SK-N-SH (cell line): ENCODE measurements at regions not wholly inside any gene's neighbourhood (a gene's known extent, or its start where the extent isn't known, plus 50 kb on each side); places are given as distances from the start of the nearest gene placed in this dataset.

Experiments used
- CTCF ChIA-PET: fragments of 300-600, 350-600 bp; formaldehyde crosslinking; extraction: SDS; loops from one replicate; lab custom pipeline; 2021; lab: Yijun Ruan, JAX
- POLR2A ChIA-PET: fragments of 350-600 bp; sonication (Branson Sonifier 250); formaldehyde crosslinking; extraction: SDS; loops from one replicate; lab custom pipeline; 2020; ENCODE audit warnings: antibody characterized with exemption, inconsistent platforms; lab: Yijun Ruan, JAX
- DNase-seq: peaks from one replicate; pipeline ENCODE4 v3.0.0; 2012
- H2AFZ ChIP-seq: fragments of 200-600 bp; sonication (generic); 2 replicates; pipeline ENCODE4 v1.8.1; 2016; ENCODE audit warnings: antibody characterized with exemption, mild to moderate bottlenecking, low read depth
- H3F3A ChIP-seq: fragments of 200-600 bp; sonication (generic); replicated peaks from 2 replicates; pipeline ENCODE3; 2016; ENCODE audit warnings: antibody characterized with exemption, mild to moderate bottlenecking; ENCODE audit not compliant: insufficient read depth
- H3K27ac ChIP-seq, 2 experiments: fragments of 200-500 bp in 1 of 2; fragments of 200-600 bp in 1 of 2; sonication (Bioruptor generic) in 1 of 2; sonication (generic), shearing (Covaris generic) in 1 of 2; 2 replicates each; pipeline versions ENCODE4 v1.5.1 to v1.6.1; 2014 to 2016; ENCODE audit warnings: low read depth in 2 of 2, inconsistent platforms in 1 of 2, low read length in 1 of 2, mild to moderate bottlenecking in 1 of 2, mixed read lengths in 1 of 2
- H3K27me3 ChIP-seq: fragments of 200-600 bp; sonication (generic), shearing (Covaris generic); 2 replicates; pipeline ENCODE4 v1.6.1; 2016; ENCODE audit warnings: mixed run types; ENCODE audit not compliant: insufficient read depth
- H3K36me3 ChIP-seq, 2 experiments: fragments of 200-500 bp in 1 of 2; fragments of 200-600 bp in 1 of 2; sonication (Bioruptor generic) in 1 of 2; sonication (generic) in 1 of 2; replicated peaks in 1 of 2; 2 replicates each; pipeline versions ENCODE3 to v1.5.1; 2014 to 2016; ENCODE audit warnings: low read length in 1 of 2, mild to moderate bottlenecking in 1 of 2; ENCODE audit not compliant: insufficient read depth in 2 of 2, control insufficient read depth in 1 of 2
- H3K4me1 ChIP-seq, 2 experiments: fragments of 200-500 bp in 1 of 2; fragments of 200-600 bp in 1 of 2; sonication (Bioruptor generic) in 1 of 2; sonication (generic), shearing (Covaris generic) in 1 of 2; 2 replicates each; pipeline versions ENCODE4 v1.5.1 to v1.6.1; 2014 to 2016; ENCODE audit warnings: low read depth in 1 of 2, low read length in 1 of 2, mixed run types in 1 of 2; ENCODE audit not compliant: insufficient read depth in 2 of 2, control insufficient read depth in 1 of 2
- H3K4me2 ChIP-seq: fragments of 200-600 bp; sonication (generic), shearing (Covaris generic); 2 replicates; pipeline ENCODE4 v1.6.1; 2017; ENCODE audit warnings: mixed run types
- H3K4me3 ChIP-seq, 2 experiments: fragments of 200-500 bp in 1 of 2; fragments of 200-600 bp in 1 of 2; sonication (Bioruptor generic) in 1 of 2; sonication (generic), shearing (Covaris generic) in 1 of 2; 2 replicates each; pipeline versions ENCODE4 v1.5.1 to v1.8.1; 2014 to 2016; ENCODE audit warnings: low read depth in 2 of 2, inconsistent platforms in 1 of 2, low read length in 1 of 2, mild to moderate bottlenecking in 1 of 2, mixed read lengths in 1 of 2, moderate library complexity in 1 of 2
- H3K79me2 ChIP-seq: fragments of 200-600 bp; sonication (generic); 2 replicates; pipeline ENCODE4 v1.8.1; 2017; ENCODE audit warnings: mild to moderate bottlenecking; ENCODE audit not compliant: insufficient read depth
- H3K9ac ChIP-seq: fragments of 200-600 bp; sonication (generic); 2 replicates; pipeline ENCODE4 v1.6.1; 2017; ENCODE audit warnings: mixed run types
- H3K9me2 ChIP-seq: fragments of 200-600 bp; sonication (generic); 2 replicates; pipeline ENCODE4 v1.6.1; 2017; ENCODE audit warnings: mixed run types
- H3K9me3 ChIP-seq: fragments of 200-600 bp; sonication (generic); 2 replicates; pipeline ENCODE4 v1.6.1; 2017; ENCODE audit warnings: mixed run types, mild to moderate bottlenecking, moderate library complexity
- H4K20me1 ChIP-seq: fragments of 200-600 bp; sonication (generic); 2 replicates; pipeline ENCODE4 v1.6.1; 2017; ENCODE audit warnings: mild to moderate bottlenecking, mixed run types; ENCODE audit not compliant: insufficient read depth
- FOXJ3 ChIP-seq: sonication (generic); formaldehyde crosslinking; IDR thresholded peaks from 2 replicates; pipeline ENCODE4 v1.5.1; 2020; ENCODE audit warnings: mild to moderate bottlenecking, missing genetic modification reagents
- FOXM1 ChIP-seq: IDR thresholded peaks from 2 replicates; pipeline ENCODE4 v1.4.0; 2012; ENCODE audit warnings: low read depth, mild to moderate bottlenecking
- JUND ChIP-seq: IDR thresholded peaks from 2 replicates; pipeline ENCODE4 v1.4.0; 2012
- MEF2A ChIP-seq: IDR thresholded peaks from 2 replicates; pipeline ENCODE4 v1.4.0; 2012; ENCODE audit warnings: low read depth, borderline replicate concordance
- MXI1 ChIP-seq: IDR thresholded peaks from 2 replicates; pipeline ENCODE4 v1.6.1; 2012; ENCODE audit warnings: mild to moderate bottlenecking, low read depth, low read length, improper control_type of control experiment
- NRF1 ChIP-seq: IDR thresholded peaks from 2 replicates; pipeline ENCODE4 v1.6.1; 2012; ENCODE audit warnings: low read depth, mild to moderate bottlenecking, low read length
- POLR2AphosphoS5 ChIP-seq: IDR thresholded peaks from 2 replicates; pipeline ENCODE4 v1.6.1; 2012; ENCODE audit warnings: low read depth, low read length
- RAD21 ChIP-seq: IDR thresholded peaks from 2 replicates; pipeline ENCODE4 v1.6.1; 2012; ENCODE audit warnings: mild to moderate bottlenecking, low read length
- RFX5 ChIP-seq: IDR thresholded peaks from 2 replicates; pipeline ENCODE4 v1.6.1; 2012; ENCODE audit warnings: mild to moderate bottlenecking, improper control_type of control experiment, low read length
- TEAD4 ChIP-seq: IDR thresholded peaks from 2 replicates; pipeline ENCODE4 v1.4.0; 2012; ENCODE audit warnings: mild to moderate bottlenecking, borderline replicate concordance; ENCODE audit not compliant: insufficient read depth
- WGBS: methylation state at CpG from one replicate; pipeline ENCODE4 v1.1.6; 2017; ENCODE audit warnings: low lambda C conversion rate; 5-methylcytosine and 5-hydroxymethylcytosine counted together
- TF ChIP-seq, protein P1 (sequence below): IDR thresholded peaks from 2 replicates; pipeline ENCODE4; 2012
- TF ChIP-seq, protein P2 (sequence below): IDR thresholded peaks from 2 replicates; pipeline ENCODE4 v1.6.1; 2012; ENCODE audit warnings: mild to moderate bottlenecking, low read depth, low read length, moderate library complexity

DNA sequence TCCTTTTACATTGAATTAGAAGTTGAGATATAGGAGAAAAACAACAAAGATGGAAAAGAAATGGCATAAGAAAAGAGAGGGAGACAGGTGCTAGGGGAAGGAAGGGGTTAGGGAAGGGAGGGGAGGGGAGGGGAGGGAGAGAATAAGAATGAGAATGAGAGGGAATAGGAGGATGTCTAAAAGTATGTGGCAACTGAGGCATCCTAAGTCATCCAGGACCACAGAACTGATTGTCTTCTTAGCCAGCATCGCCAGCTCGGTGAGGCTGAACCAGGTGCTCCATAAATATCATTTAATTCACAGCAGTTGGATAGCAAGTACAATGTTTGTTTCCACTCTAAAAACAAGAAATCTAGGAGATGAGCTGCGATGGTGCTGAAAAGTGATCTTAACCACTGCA, 393.5 kb downstream of the TMEM182 start:
- no peaks in the 10 kb centered on the region for H3K9me2 ChIP-seq
- ChIA-PET POLR2A (no interaction called here), CTCF (no interaction called here)
- no peaks in the 10 kb centered on the region for H3K27me3 ChIP-seq
- WGBS = 3% methylated on average over 3 of the region's 3 CpGs
- H3K9ac ChIP-seq = no peak overlapping the region
- no peak for DNase-seq
- H3K9me3 ChIP-seq = no peaks in the 10 kb centered on the region
- no peak overlapping the region for H2AFZ ChIP-seq
- no peaks in the 10 kb centered on the region for H3K36me3 ChIP-seq
- no peak overlapping the region for H3K27ac ChIP-seq
- H3K4me2 ChIP-seq = no peak overlapping the region
- no peaks in the 10 kb centered on the region for H3K79me2 ChIP-seq
- H3K4me1 ChIP-seq = no peaks in the 10 kb centered on the region
- TF ChIP-seq NRF1 = no peak
- TF ChIP-seq MEF2A = no peak
- no peak for TF ChIP-seq FOXM1
- no peak for TF ChIP-seq FOXJ3 (CRISPR knock-in tag)
- TF ChIP-seq TEAD4 = no peak
- no peak for TF ChIP-seq RFX5
- TF ChIP-seq, protein P1, sequence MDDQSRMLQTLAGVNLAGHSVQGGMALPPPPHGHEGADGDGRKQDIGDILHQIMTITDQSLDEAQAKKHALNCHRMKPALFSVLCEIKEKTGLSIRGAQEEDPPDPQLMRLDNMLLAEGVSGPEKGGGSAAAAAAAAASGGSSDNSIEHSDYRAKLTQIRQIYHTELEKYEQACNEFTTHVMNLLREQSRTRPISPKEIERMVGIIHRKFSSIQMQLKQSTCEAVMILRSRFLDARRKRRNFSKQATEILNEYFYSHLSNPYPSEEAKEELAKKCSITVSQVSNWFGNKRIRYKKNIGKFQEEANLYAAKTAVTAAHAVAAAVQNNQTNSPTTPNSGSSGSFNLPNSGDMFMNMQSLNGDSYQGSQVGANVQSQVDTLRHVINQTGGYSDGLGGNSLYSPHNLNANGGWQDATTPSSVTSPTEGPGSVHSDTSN = no peak
- TF ChIP-seq POLR2AphosphoS5 = no peak
- TF ChIP-seq, protein P2, sequence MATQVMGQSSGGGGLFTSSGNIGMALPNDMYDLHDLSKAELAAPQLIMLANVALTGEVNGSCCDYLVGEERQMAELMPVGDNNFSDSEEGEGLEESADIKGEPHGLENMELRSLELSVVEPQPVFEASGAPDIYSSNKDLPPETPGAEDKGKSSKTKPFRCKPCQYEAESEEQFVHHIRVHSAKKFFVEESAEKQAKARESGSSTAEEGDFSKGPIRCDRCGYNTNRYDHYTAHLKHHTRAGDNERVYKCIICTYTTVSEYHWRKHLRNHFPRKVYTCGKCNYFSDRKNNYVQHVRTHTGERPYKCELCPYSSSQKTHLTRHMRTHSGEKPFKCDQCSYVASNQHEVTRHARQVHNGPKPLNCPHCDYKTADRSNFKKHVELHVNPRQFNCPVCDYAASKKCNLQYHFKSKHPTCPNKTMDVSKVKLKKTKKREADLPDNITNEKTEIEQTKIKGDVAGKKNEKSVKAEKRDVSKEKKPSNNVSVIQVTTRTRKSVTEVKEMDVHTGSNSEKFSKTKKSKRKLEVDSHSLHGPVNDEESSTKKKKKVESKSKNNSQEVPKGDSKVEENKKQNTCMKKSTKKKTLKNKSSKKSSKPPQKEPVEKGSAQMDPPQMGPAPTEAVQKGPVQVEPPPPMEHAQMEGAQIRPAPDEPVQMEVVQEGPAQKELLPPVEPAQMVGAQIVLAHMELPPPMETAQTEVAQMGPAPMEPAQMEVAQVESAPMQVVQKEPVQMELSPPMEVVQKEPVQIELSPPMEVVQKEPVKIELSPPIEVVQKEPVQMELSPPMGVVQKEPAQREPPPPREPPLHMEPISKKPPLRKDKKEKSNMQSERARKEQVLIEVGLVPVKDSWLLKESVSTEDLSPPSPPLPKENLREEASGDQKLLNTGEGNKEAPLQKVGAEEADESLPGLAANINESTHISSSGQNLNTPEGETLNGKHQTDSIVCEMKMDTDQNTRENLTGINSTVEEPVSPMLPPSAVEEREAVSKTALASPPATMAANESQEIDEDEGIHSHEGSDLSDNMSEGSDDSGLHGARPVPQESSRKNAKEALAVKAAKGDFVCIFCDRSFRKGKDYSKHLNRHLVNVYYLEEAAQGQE = no peak
- TF ChIP-seq MXI1 = no peak
- no peak for TF ChIP-seq JUND
- H3F3A ChIP-seq = no peaks in the 10 kb centered on the region
- H3K4me3 ChIP-seq = no peak overlapping the region
- no peaks in the 10 kb centered on the region for H4K20me1 ChIP-seq

DNA sequence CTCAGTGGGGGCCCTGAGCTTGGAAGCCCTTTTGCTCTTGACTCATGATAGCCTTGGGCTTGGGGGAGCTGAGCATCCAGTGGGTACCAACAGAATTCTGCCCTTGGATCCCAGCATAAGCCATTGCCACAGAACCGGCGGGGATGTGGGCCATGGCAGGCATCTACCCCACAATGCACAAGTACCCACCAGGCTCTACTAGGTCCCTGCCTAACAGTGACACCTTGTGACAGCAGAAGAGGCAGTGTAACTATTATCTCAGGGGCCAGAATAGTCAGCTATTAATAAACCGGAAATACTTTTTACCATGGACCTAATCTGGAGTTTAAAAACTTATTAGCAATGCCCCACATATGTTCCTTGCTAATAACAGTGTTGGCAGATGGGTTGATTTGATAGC, 397.2 kb downstream of the TMEM182 start:
- Histone ChIP-seq H3K79me2 (no peaks in the 10 kb centered on the region), H3K27ac (no peak overlapping the region), H3K9ac (no peak overlapping the region), H3K4me2 (no peak overlapping the region), H3K4me3 (no peak overlapping the region), H3K27me3 (no peaks in the 10 kb centered on the region), H3K36me3 (no peaks in the 10 kb centered on the region), H3F3A (no peaks in the 10 kb centered on the region), H3K9me2 (no peaks in the 10 kb centered on the region), H2AFZ (no peak overlapping the region), H4K20me1 (no peaks in the 10 kb centered on the region), H3K9me3 (no peaks in the 10 kb centered on the region), H3K4me1 (no peaks in the 10 kb centered on the region)
- CTCF ChIA-PET = interaction anchor here (1.1 to 2.6 kb wide), 3 partner anchors 183 to 348 kb away, joined by 5 to 6 read pairs (median 6); no protein-coding TSS in a partner anchor
- TF ChIP-seq RAD21 (peak; percentile 12; the same call in 1 of the 2 replicates), NRF1 (no peak)
- POLR2A ChIA-PET = no interaction called here
- DNase-seq = no peak
- 0% methylated on average over 1 of the region's 3 CpGs for WGBS
